ENCODE measurements at regions not wholly inside any gene's neighbourhood (a gene's known extent, or its start where the extent isn't known, plus 50 kb on each side); places are given as distances from the start of the nearest gene placed in this dataset.

DNA sequence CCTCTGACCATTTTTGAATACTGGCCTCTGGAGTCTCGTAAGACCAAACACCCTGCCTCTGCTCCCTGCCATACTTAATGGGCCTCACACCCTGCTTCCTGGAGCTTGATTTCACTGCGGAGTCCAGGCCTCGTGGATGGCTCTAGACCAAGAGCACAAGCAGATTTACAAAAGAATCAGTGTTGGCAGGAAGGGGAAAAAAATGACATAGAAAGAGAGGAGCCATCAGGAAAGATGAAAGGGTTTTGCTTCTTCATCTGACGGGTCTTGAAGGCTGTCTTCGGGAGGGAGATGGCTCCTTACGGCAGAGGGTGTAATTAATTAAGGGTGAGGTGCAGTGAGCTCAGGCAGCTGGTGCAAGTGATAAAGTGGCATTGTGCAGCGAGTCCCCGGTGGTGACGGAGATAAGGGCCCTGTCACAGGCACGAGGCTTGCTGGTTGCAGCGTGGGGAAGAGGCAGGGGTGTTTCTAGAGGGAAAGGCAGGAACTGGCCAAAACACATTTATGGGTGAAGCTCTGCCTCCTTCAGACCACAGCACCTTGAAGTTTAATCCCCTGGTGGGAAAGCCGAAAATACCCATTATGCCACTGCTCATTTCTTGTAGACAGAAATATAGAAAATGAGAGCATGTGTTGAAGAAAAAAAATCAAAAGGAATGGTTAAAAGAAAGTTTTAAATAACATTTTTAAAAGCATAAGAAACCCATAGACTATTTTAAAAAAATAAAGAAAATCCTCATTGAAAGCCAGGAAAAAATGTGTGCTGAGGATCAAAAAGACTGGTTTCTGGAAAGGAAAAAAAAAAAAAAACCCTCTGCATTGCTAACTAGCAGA is 128.6 kb upstream of the LRFN2 start:
- TF ChIP-seq TAF1 (IDR thresholded peaks at IDR 0.05; ENCODE audit: borderline replicate concordance, insufficient read depth, low read length) (no peak), POLR2AphosphoS5 (IDR thresholded peaks at IDR 0.05; ENCODE audit: low read depth, low read length) (no peak), FOXP2 (optimal IDR thresholded peaks at IDR 0.05; ENCODE audit: borderline replicate concordance, extremely low read depth, extremely low read length, insufficient read depth) (no peak)

Data from PFSK-1 (cell line).